Panc1 (cell line): ENCODE measurements at regions not wholly inside any gene's neighbourhood (a gene's known extent, or its start where the extent isn't known, plus 50 kb on each side); places are given as distances from the start of the nearest gene placed in this dataset.

Experiments used
- ATAC-seq: fragments of 200-7000 bp; cut with Tn5 transposase; 2 replicates; pipeline ENCODE4 v1.9.1; 2020; ENCODE audit warnings: mild to moderate bottlenecking, moderate library complexity
- BruUV-seq: library from RNA; stranded (reverse); fragments of 400-500 nt; replicated peaks from 2 replicates; lab custom pipeline; 2021; lab: Mats Ljungman, UMichigan
- CTCF ChIA-PET: fragments of 300-600 bp; sonication (Branson Sonifier 250); formaldehyde crosslinking; loops from one replicate; lab custom pipeline; 2022; ENCODE audit warnings: antibody characterized with exemption; lab: Charles Lee
- POLR2A ChIA-PET: fragments of 300-600 bp; sonication (Branson Sonifier 250); formaldehyde crosslinking; loops from one replicate; lab custom pipeline; 2022; ENCODE audit warnings: antibody characterized with exemption; lab: Charles Lee
- DNase-seq: peaks from one replicate; pipeline ENCODE4 v3.0.0-alpha.2; 2010; ENCODE audit warnings: low read depth, low spot score
- H3K27ac ChIP-seq: 2 replicates; pipeline ENCODE4 v1.5.1; 2011; ENCODE audit warnings: mild to moderate bottlenecking, low read length, inconsistent platforms
- H3K27me3 ChIP-seq: fragments of 200-500 bp; sonication (Bioruptor generic); 2 replicates; pipeline ENCODE4 v1.6.0; 2014; ENCODE audit warnings: low read length, inconsistent platforms; ENCODE audit not compliant: control insufficient read depth, insufficient read depth
- H3K36me3 ChIP-seq: fragments of 200-500 bp; sonication (Bioruptor generic); 2 replicates; pipeline ENCODE4 v1.5.1; 2014; ENCODE audit warnings: inconsistent platforms, mild to moderate bottlenecking, low read length, moderate library complexity; ENCODE audit not compliant: control insufficient read depth, insufficient read depth
- H3K4me1 ChIP-seq: 2 replicates; pipeline ENCODE4 v1.5.1; 2011; ENCODE audit warnings: inconsistent platforms, mild to moderate bottlenecking, low read length, moderate library complexity; ENCODE audit not compliant: control insufficient read depth, insufficient read depth
- H3K4me3 ChIP-seq, 2 experiments: 2 replicates each; pipeline ENCODE4 v1.5.1; 2011 to 2012; ENCODE audit warnings: low read depth in 2 of 2, low read length in 2 of 2, mild to moderate bottlenecking in 2 of 2, inconsistent platforms in 1 of 2, moderate library complexity in 1 of 2
- H3K9me3 ChIP-seq: fragments of 200-500 bp; sonication (Bioruptor generic); 2 replicates; pipeline ENCODE4 v1.5.1; 2014; ENCODE audit warnings: low read depth, mild to moderate bottlenecking, inconsistent platforms, low read length, moderate library complexity; ENCODE audit not compliant: control insufficient read depth, insufficient read depth
- CTCF ChIP-seq: fragments of 450-650 bp; IDR thresholded peaks from 2 replicates; pipeline ENCODE4 v1.5.1; 2017; ENCODE audit warnings: mild to moderate bottlenecking
- POLR2AphosphoS5 ChIP-seq: IDR thresholded peaks from 2 replicates; pipeline ENCODE4 v1.6.1; 2012; ENCODE audit warnings: mild to moderate bottlenecking, low read depth, low read length, moderate library complexity
- REST ChIP-seq, 2 experiments: IDR thresholded peaks; 2 replicates each; pipeline ENCODE4 v1.6.1; 2011 to 2012; ENCODE audit warnings: low read depth in 2 of 2, control low read depth in 1 of 2, low read length in 1 of 2, mild to moderate bottlenecking in 1 of 2, moderate library complexity in 1 of 2; ENCODE audit not compliant: insufficient read depth in 1 of 2
- SIN3A ChIP-seq: IDR thresholded peaks from 2 replicates; pipeline ENCODE4 v1.6.1; 2012; ENCODE audit warnings: low read depth, mild to moderate bottlenecking, low read length, moderate library complexity, borderline replicate concordance; ENCODE audit not compliant: insufficient read depth
- TCF7L2 ChIP-seq: IDR thresholded peaks from 2 replicates; pipeline ENCODE4 v1.6.1; 2011; ENCODE audit warnings: mild to moderate bottlenecking, low read depth, low read length, inconsistent platforms
- in situ Hi-C: cut with HindIII; loops from 2 replicates; pipeline ENCODE4 v1.10.0; 2016; ENCODE audit warnings: low sequenced_read_pairs, low pct_unique_long_range_greater_than_20kb
- intact Hi-C: fragments of 100-400 bp; cut with micrococcal nuclease; formaldehyde crosslinking; loops from one replicate; pipeline ENCODE4 v1.10.0; 2022; ENCODE audit not compliant: unreplicated experiment

- intact Hi-C loops, result loop anchor here (10.0 kb wide), 1 partner anchor 247 kb away; no protein-coding TSS in a partner anchor
- POLR2A ChIA-PET, result no interaction called here
- in situ Hi-C loops, result no loop called here
These were observed 72.6 kb upstream of the GALNT9 start for GRCh38 chr12:132401982-132402381.

GRCh38 chr12:132400011-132400641, 70.7 kb upstream of the GALNT9 start:
- ChIA-PET POLR2A (no interaction called here), CTCF (no interaction called here)
- BruUV-seq, result no TSS peak
- ATAC-seq (no peak; the same call in 1 of the 2 replicates), DNase-seq (no peak)
- intact Hi-C loops, result loop anchor here (10.0 kb wide), 1 partner anchor 245 kb away; no protein-coding TSS in a partner anchor
- H3K9me3 ChIP-seq, result no peaks in the 10 kb centered on the region
- H3K4me3 ChIP-seq, result no peak overlapping the region
- in situ Hi-C loops, result no loop called here
- TF ChIP-seq CTCF (no peak), POLR2AphosphoS5 (no peak), REST (IDR thresholded peaks at IDR 0.05; ENCODE audit: insufficient read depth in 1 of 2, low read depth in 2 of 2, low read length in 1 of 2) (no peak), TCF7L2 (no peak)
- H3K27ac ChIP-seq, result no peak overlapping the region
- no peaks in the 10 kb centered on the region for H3K27me3 ChIP-seq
- no peaks in the 10 kb centered on the region; the same call in 1 of the 2 replicates for H3K4me1 ChIP-seq
- H3K36me3 ChIP-seq, result no peaks in the 10 kb centered on the region

More at GRCh38 chr12:132401982-132402381, 72.6 kb upstream of the GALNT9 start:
- Histone ChIP-seq H3K27me3 (no peaks in the 10 kb centered on the region), H3K9me3 (no peaks in the 10 kb centered on the region), H3K36me3 (no peaks in the 10 kb centered on the region), H3K4me3 (no peak overlapping the region), H3K4me1 (no peaks in the 10 kb centered on the region; the same call in 1 of the 2 replicates), H3K27ac (no peak overlapping the region)
- TF ChIP-seq POLR2AphosphoS5 (no peak), SIN3A (no peak), REST (IDR thresholded peaks at IDR 0.05; ENCODE audit: insufficient read depth in 1 of 2, low read depth in 2 of 2, low read length in 1 of 2) (no peak), CTCF (no peak), TCF7L2 (no peak)
- CTCF ChIA-PET, result no interaction called here
- ATAC-seq (no peak), DNase-seq (no peak)
- BruUV-seq, result no TSS peak
